ENCODE measurements at regions not wholly inside any gene's neighbourhood (a gene's known extent, or its start where the extent isn't known, plus 50 kb on each side); places are given as distances from the start of the nearest gene placed in this dataset.

DNA sequence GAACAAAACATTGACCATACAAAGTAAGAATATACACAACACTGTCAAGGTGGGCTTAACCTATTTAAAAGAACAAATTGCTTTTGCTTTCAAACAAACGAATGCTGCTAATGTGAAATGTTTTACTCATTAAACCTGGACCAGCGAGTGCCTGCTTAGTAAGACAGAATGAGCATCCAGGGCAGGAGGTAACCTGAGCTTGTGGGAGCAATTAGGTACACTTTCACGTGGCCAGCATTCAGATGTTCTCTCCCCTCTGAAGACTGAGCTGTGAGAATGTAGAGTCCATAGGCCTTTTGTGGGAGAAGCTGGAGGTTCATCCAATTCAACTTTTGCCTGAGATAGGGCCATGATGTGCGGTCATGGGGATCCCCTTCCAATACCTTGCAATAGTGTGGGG lies 266.5 kb downstream of the TSN start:
- Histone ChIP-seq H3K4me3 (no peak overlapping the region), H3K36me3 (no peaks in the 10 kb centered on the region), H3K27me3 (no peaks in the 10 kb centered on the region), H3K9me3 (ENCODE audit: low read depth) (no peaks in the 10 kb centered on the region), H3K4me1 (ENCODE audit: low read depth) (no peaks in the 10 kb centered on the region), H3K27ac (no peak overlapping the region)
- TF ChIP-seq, protein P1, sequence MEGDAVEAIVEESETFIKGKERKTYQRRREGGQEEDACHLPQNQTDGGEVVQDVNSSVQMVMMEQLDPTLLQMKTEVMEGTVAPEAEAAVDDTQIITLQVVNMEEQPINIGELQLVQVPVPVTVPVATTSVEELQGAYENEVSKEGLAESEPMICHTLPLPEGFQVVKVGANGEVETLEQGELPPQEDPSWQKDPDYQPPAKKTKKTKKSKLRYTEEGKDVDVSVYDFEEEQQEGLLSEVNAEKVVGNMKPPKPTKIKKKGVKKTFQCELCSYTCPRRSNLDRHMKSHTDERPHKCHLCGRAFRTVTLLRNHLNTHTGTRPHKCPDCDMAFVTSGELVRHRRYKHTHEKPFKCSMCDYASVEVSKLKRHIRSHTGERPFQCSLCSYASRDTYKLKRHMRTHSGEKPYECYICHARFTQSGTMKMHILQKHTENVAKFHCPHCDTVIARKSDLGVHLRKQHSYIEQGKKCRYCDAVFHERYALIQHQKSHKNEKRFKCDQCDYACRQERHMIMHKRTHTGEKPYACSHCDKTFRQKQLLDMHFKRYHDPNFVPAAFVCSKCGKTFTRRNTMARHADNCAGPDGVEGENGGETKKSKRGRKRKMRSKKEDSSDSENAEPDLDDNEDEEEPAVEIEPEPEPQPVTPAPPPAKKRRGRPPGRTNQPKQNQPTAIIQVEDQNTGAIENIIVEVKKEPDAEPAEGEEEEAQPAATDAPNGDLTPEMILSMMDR (IDR thresholded peaks at IDR 0.05; ENCODE audit: low read depth, low read length) = no peak
- DNase-seq (ENCODE audit: low read depth in 1 of 2, low spot score in 1 of 2) = no peak

DNA sequence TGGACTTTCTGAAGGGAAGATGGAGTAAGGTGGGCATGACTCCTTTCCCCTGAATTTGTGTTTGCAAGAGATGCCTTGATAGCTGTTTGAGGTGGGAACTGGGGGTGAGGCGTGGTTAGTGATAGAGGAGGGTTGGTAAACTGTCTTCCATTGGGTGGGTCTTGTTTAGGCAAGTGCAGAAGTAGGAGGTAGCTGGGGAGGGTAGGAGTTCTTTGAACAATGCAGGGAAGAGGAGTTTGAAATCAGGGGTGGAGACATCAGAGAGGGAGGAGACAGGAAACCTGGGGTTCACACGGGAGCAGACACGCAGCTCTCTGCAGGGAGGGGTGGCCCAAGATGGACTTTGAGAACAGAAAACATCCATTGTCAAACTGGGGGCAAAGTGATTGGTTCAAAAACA lies 267.1 kb downstream of the TSN start:
- no peak for DNase-seq (ENCODE audit: low read depth in 1 of 2, low spot score in 1 of 2)
- H3K36me3 ChIP-seq = no peaks in the 10 kb centered on the region
- H3K9me3 ChIP-seq (ENCODE audit: low read depth) = no peaks in the 10 kb centered on the region
- no peaks in the 10 kb centered on the region for H3K27me3 ChIP-seq
- TF ChIP-seq, protein P1 (IDR thresholded peaks at IDR 0.05; ENCODE audit: low read depth, low read length) = no peak
- H3K4me3 ChIP-seq = no peak overlapping the region
- H3K4me1 ChIP-seq (ENCODE audit: low read depth) = no peaks in the 10 kb centered on the region
- no peak overlapping the region for H3K27ac ChIP-seq

DNA sequence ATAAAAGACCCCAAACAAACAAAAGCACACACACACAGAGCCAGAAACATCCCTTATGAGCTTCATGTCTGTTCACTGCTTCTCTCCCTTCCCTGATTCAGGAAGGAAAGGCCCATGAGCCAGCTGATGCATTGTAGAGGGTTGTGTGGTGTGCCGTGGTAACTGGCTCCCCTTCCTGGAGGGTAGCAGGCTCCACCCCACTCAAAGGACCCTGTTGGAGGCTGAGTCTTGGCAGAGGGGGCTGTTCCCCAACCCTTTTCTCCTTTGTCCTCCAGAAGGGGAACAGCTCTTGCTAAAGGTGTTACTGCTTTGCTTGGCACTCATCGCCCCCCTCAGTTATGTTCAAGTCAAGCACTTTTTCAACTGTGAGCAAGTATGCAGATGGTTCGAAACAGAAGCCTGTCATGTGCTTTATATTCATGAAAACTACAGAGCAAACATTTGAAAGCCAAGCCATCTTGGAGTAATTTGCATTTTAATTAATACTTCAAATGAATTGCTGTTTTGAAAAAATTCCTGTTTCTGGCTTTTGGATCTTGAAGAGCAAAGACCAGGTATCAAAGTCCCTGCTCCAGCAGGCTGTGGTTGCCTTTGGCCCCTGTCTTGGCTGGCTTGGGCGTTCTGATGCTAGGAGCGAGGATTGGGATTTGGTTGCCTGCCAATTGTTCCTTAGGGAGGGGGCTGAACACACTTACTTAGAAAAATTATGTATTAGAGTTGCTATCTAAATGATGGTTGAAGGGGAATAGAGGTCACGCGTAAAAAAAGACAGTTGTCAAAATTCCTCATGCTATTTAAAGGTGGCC lies 267.8 kb downstream of the TSN start:
- Histone ChIP-seq H3K4me1 (ENCODE audit: low read depth) (no peaks in the 10 kb centered on the region), H3K4me3 (no peak overlapping the region), H3K27me3 (no peaks in the 10 kb centered on the region), H3K27ac (no peak overlapping the region), H3K9me3 (ENCODE audit: low read depth) (no peaks in the 10 kb centered on the region), H3K36me3 (no peaks in the 10 kb centered on the region)
- DNase-seq (ENCODE audit: low read depth in 1 of 2, low spot score in 1 of 2) = peak in 1 of 2 donors; percentile 25
- TF ChIP-seq, protein P1 (IDR thresholded peaks at IDR 0.05; ENCODE audit: low read depth, low read length) = no peak

DNA sequence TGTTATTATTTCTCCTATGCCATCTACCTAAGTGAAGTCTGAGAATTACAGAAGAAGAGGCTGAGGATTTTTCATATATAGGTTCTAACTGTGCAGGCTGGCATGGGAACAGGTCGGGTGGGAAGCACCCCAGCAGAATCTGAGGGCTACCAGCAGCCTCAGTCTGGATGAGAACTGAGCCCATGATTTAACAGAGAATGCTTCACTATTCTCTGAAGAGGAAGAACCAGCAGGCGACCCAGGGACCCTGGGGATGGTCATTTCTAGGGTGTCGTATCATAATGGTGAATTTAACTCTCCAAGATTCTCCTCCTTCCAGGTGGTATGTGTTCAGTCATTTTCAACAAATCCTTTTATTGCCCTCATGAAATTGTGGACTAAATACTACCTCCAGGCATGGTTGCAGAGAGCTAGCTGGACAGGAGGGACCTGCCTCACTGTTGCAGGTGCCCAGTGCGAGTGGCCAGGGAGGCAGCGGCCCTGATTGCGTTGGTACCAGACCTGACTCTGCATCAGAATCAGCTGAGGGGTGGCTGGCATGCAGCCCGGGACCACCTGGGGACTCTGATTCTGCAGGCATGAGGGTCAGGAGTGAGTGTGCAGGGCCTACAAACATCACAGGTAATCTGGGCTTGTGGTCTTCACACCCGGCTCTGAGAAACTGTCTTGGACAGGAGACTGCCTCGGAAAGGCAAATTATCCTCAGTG lies 272.2 kb downstream of the TSN start:
- Histone ChIP-seq H3K9me3 (ENCODE audit: low read depth) (no peaks in the 10 kb centered on the region), H3K36me3 (no peaks in the 10 kb centered on the region), H3K27ac (no peak overlapping the region), H3K4me1 (ENCODE audit: low read depth) (no peaks in the 10 kb centered on the region), H3K27me3 (no peaks in the 10 kb centered on the region), H3K4me3 (no peak overlapping the region)
- DNase-seq (ENCODE audit: low read depth in 1 of 2, low spot score in 1 of 2) = no peak
- TF ChIP-seq, protein P1 (IDR thresholded peaks at IDR 0.05; ENCODE audit: low read depth, low read length) = no peak

DNA sequence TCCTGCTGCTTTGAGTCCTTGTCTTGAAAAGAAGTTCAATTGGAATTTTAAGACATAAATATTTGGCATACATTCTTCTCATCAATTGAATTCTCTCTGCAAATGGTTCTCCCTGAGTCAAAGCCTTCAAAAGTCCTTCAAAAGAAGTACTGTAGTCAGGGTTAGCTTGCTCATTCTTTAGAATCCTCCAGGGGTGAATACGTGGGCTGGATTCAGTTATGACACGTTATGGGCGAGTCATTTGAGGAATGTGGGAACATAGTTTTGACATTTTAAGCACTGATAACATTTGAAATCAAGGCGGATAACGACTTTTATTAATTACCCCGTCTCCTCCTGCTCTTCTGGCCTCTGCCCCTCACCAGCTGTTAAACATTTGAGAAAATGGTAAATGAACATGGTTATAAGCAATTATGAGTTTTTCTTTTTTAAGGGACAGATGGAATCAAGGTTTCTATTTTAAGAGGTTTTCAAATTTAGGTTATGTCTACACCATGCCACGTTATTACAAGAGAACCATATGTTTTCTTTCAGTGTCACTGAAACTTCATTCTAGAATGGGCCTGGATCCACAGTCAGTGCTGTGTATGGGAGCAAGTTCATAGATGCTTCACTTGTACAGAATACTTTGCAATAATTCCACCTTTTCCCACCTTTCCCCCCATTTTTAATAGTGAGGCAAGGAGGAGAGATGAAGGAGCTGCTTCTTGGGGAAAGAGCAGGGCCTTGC lies 273.1 kb downstream of the TSN start:
- no peak overlapping the region for H3K4me3 ChIP-seq
- H3K9me3 ChIP-seq (ENCODE audit: low read depth) = no peaks in the 10 kb centered on the region
- H3K27ac ChIP-seq = no peak overlapping the region
- no peaks in the 10 kb centered on the region for H3K4me1 ChIP-seq (ENCODE audit: low read depth)
- H3K36me3 ChIP-seq = no peaks in the 10 kb centered on the region
- peak in 1 of 2 donors; percentile 85 for DNase-seq (ENCODE audit: low read depth in 1 of 2, low spot score in 1 of 2)
- TF ChIP-seq, protein P1 (IDR thresholded peaks at IDR 0.05; ENCODE audit: low read depth, low read length) = no peak
- no peaks in the 10 kb centered on the region for H3K27me3 ChIP-seq
